UCSD-AML1 (cell line): ENCODE measurements at regions not wholly inside any gene's neighbourhood (a gene's known extent, or its start where the extent isn't known, plus 50 kb on each side); places are given as distances from the start of the nearest gene placed in this dataset.
A peak's percentile ranks its signal among the peaks of the same experiment; 100 is the strongest.

Experiments
- DNase-seq: peaks from one replicate; lab custom pipeline; 2025; ENCODE audit not compliant: unreplicated experiment; lab: John Stamatoyannopoulos, UW

- DNase-seq, result peak; percentile 37
Measured at GRCh38 chr1:115233598-115233997, 104.5 kb downstream of the NGF start.

GRCh38 chr1:115230281-115230680, 107.8 kb downstream of the NGF start:
- no peak for DNase-seq

- no peak for DNase-seq
Measured at GRCh38 chr1:115229016-115229415, 109.0 kb downstream of the NGF start.

- no peak for DNase-seq
Measured at GRCh38 chr1:115228191-115228590, 109.9 kb downstream of the NGF start.

- DNase-seq, result no peak
Measured at GRCh38 chr1:115227346-115228082, 110.5 kb downstream of the NGF start.

- no peak for DNase-seq
Measured at GRCh38 chr1:115225993-115226685, 111.9 kb downstream of the NGF start.

- no peak for DNase-seq
Measured at GRCh38 chr1:115224636-115225035, 113.4 kb downstream of the NGF start.

- DNase-seq, result no peak
Measured at GRCh38 chr1:115222616-115223402, 115.2 kb downstream of the NGF start.

- no peak for DNase-seq
Measured at GRCh38 chr1:115220340-115221270, 117.4 kb downstream of the NGF start.

- DNase-seq, result peak; percentile 36
Measured at GRCh38 chr1:115219927-115220326, 118.1 kb downstream of the NGF start.

- no peak for DNase-seq
Measured at GRCh38 chr1:115218699-115219098, 119.3 kb downstream of the NGF start.

- no peak for DNase-seq
Measured at GRCh38 chr1:115218034-115218405, 120.0 kb downstream of the NGF start.

- no peak for DNase-seq
Measured at GRCh38 chr1:115217150-115218033, 120.7 kb downstream of the NGF start.

- DNase-seq, result no peak
Measured at GRCh38 chr1:115215703-115216521, 122.1 kb downstream of the NGF start.

- DNase-seq, result no peak
Measured at GRCh38 chr1:115215110-115215509, 122.9 kb downstream of the NGF start.

- no peak for DNase-seq
Measured at GRCh38 chr1:115214098-115214497, 124.0 kb downstream of the NGF start.

GRCh38 chr1:115213130-115213529, 123.8 kb upstream of the TSPAN2 start:
- DNase-seq, result no peak

- DNase-seq, result no peak
Measured at GRCh38 chr1:115211071-115211745, 121.9 kb upstream of the TSPAN2 start.
